ENCODE measurements at regions not wholly inside any gene's neighbourhood (a gene's known extent, or its start where the extent isn't known, plus 50 kb on each side); places are given as distances from the start of the nearest gene placed in this dataset.
"Not testable (repeated sequence)": the region's sequence is repeated elsewhere in the genome, so short reads cannot be mapped to it uniquely, and the experiment has no call there.

GRCh38 chr2:83104202-83104601 is 1354.9 kb downstream of the SUCLG1 start:
- DNase-seq, result no peak
- in situ Hi-C loops (cut with MboI; ENCODE audit: low pct_unique_long_range_greater_than_20kb, low sequenced_read_pairs), result no loop called here

- in situ Hi-C loops (cut with MboI; ENCODE audit: low pct_unique_long_range_greater_than_20kb, low sequenced_read_pairs), result no loop called here
- DNase-seq, result no peak
These were observed 1355.5 kb downstream of the SUCLG1 start for GRCh38 chr2:83103613-83104012.

GRCh38 chr2:83089051-83089450 is 1370.0 kb downstream of the SUCLG1 start:
- DNase-seq; in situ Hi-C loops (cut with MboI; ENCODE audit: low pct_unique_long_range_greater_than_20kb, low sequenced_read_pairs): not testable (repeated sequence)

- in situ Hi-C loops (cut with MboI; ENCODE audit: low pct_unique_long_range_greater_than_20kb, low sequenced_read_pairs), result no loop called here
- DNase-seq, result no peak
These were observed 1373.2 kb downstream of the SUCLG1 start for GRCh38 chr2:83085869-83086268.

- DNase-seq, result peak; percentile 2
- in situ Hi-C loops (cut with MboI; ENCODE audit: low pct_unique_long_range_greater_than_20kb, low sequenced_read_pairs), result no loop called here
These were observed 1377.0 kb downstream of the SUCLG1 start for GRCh38 chr2:83081826-83082690.

- in situ Hi-C loops (cut with MboI; ENCODE audit: low pct_unique_long_range_greater_than_20kb, low sequenced_read_pairs), result no loop called here
- no peak for DNase-seq
These were observed 1380.1 kb downstream of the SUCLG1 start for GRCh38 chr2:83079007-83079406.

GRCh38 chr2:83072767-83073166 is 1386.3 kb downstream of the SUCLG1 start:
- in situ Hi-C loops (cut with MboI; ENCODE audit: low pct_unique_long_range_greater_than_20kb, low sequenced_read_pairs), result no loop called here

GRCh38 chr2:83071914-83072313 is 1387.2 kb downstream of the SUCLG1 start:
- no peak for DNase-seq
- in situ Hi-C loops (cut with MboI; ENCODE audit: low pct_unique_long_range_greater_than_20kb, low sequenced_read_pairs), result no loop called here

More at GRCh38 chr2:83072767-83073166, 1386.3 kb downstream of the SUCLG1 start:
- no peak for DNase-seq

- no peak for DNase-seq
- in situ Hi-C loops (cut with MboI; ENCODE audit: low pct_unique_long_range_greater_than_20kb, low sequenced_read_pairs), result no loop called here
These were observed 1387.7 kb downstream of the SUCLG1 start for GRCh38 chr2:83071352-83071751.

- no peak for DNase-seq
- in situ Hi-C loops (cut with MboI; ENCODE audit: low pct_unique_long_range_greater_than_20kb, low sequenced_read_pairs), result no loop called here
These were observed 1389.4 kb downstream of the SUCLG1 start for GRCh38 chr2:83069724-83070123.

- DNase-seq, result no peak
- in situ Hi-C loops (cut with MboI; ENCODE audit: low pct_unique_long_range_greater_than_20kb, low sequenced_read_pairs), result no loop called here
These were observed 1390.4 kb downstream of the SUCLG1 start for GRCh38 chr2:83068714-83069113.

GRCh38 chr2:83067947-83068346 is 1391.1 kb downstream of the SUCLG1 start:
- in situ Hi-C loops (cut with MboI; ENCODE audit: low pct_unique_long_range_greater_than_20kb, low sequenced_read_pairs), result no loop called here
- no peak for DNase-seq

GRCh38 chr2:83063933-83064332 is 1395.1 kb downstream of the SUCLG1 start:
- in situ Hi-C loops (cut with MboI; ENCODE audit: low pct_unique_long_range_greater_than_20kb, low sequenced_read_pairs), result no loop called here
- no peak for DNase-seq

- no peak for DNase-seq
- in situ Hi-C loops (cut with MboI; ENCODE audit: low pct_unique_long_range_greater_than_20kb, low sequenced_read_pairs), result no loop called here
These were observed 1395.6 kb downstream of the SUCLG1 start for GRCh38 chr2:83063511-83063910.

- in situ Hi-C loops (cut with MboI; ENCODE audit: low pct_unique_long_range_greater_than_20kb, low sequenced_read_pairs), result no loop called here
- no peak for DNase-seq
These were observed 1400.4 kb downstream of the SUCLG1 start for GRCh38 chr2:83058683-83059082.

- in situ Hi-C loops (cut with MboI; ENCODE audit: low pct_unique_long_range_greater_than_20kb, low sequenced_read_pairs), result no loop called here
- no peak for DNase-seq
These were observed 1403.6 kb downstream of the SUCLG1 start for GRCh38 chr2:83055376-83056010.

GRCh38 chr2:83054751-83055150 is 1404.3 kb downstream of the SUCLG1 start:
- no peak for DNase-seq
- in situ Hi-C loops (cut with MboI; ENCODE audit: low pct_unique_long_range_greater_than_20kb, low sequenced_read_pairs), result no loop called here

- in situ Hi-C loops (cut with MboI; ENCODE audit: low pct_unique_long_range_greater_than_20kb, low sequenced_read_pairs), result no loop called here
- DNase-seq, result no peak
These were observed 1407.4 kb downstream of the SUCLG1 start for GRCh38 chr2:83051538-83052170.

- in situ Hi-C loops (cut with MboI; ENCODE audit: low pct_unique_long_range_greater_than_20kb, low sequenced_read_pairs), result no loop called here
- no peak for DNase-seq
These were observed 1417.0 kb downstream of the SUCLG1 start for GRCh38 chr2:83042053-83042452.

- no peak for DNase-seq
- in situ Hi-C loops (cut with MboI; ENCODE audit: low pct_unique_long_range_greater_than_20kb, low sequenced_read_pairs), result no loop called here
These were observed 1436.4 kb downstream of the SUCLG1 start for GRCh38 chr2:83022631-83023210.
